OCI-LY7 (cell line): ENCODE measurements at regions not wholly inside any gene's neighbourhood (a gene's known extent, or its start where the extent isn't known, plus 50 kb on each side); places are given as distances from the start of the nearest gene placed in this dataset.

Experiments
- BruUV-seq: library from RNA; stranded (reverse); fragments of 400-500 nt; replicated peaks from 2 replicates; lab custom pipeline; 2021; lab: Mats Ljungman, UMichigan
- CTCF ChIA-PET: fragments of 300-600 bp; sonication (Branson Sonifier 250); formaldehyde crosslinking; loops from one replicate; lab custom pipeline; 2022; ENCODE audit warnings: antibody characterized with exemption; ENCODE audit not compliant: unreplicated experiment; lab: Charles Lee
- POLR2A ChIA-PET: fragments of 300-600 bp; sonication (Branson Sonifier 250); formaldehyde crosslinking; loops from one replicate; lab custom pipeline; 2022; ENCODE audit warnings: antibody characterized with exemption; lab: Charles Lee
- DNase-seq: peaks from one replicate; pipeline ENCODE4 v3.0.0-alpha.2; 2015; ENCODE audit warnings: low spot score
- H2AFZ ChIP-seq: fragments of 200-600 bp; sonication (generic), shearing (Covaris generic); 2 replicates; pipeline ENCODE4 v1.6.1; 2014; ENCODE audit warnings: mild to moderate bottlenecking, antibody characterized with exemption, low read length, moderate library complexity
- H3K27ac ChIP-seq: fragments of 200-600 bp; sonication (generic); 2 replicates; pipeline ENCODE4 v1.5.1; 2014; ENCODE audit warnings: mixed run types, low read depth, mild to moderate bottlenecking, moderate library complexity, low read length, inconsistent platforms; ENCODE audit not compliant: poor library complexity, severe bottlenecking
- H3K36me3 ChIP-seq: fragments of 200-600 bp; sonication (generic); 2 replicates; pipeline ENCODE4 v1.6.1; 2014; ENCODE audit warnings: mild to moderate bottlenecking, antibody characterized with exemption, low read length, moderate library complexity, mixed read lengths; ENCODE audit not compliant: insufficient read depth
- H3K4me1 ChIP-seq: fragments of 200-600 bp; sonication (generic); 2 replicates; pipeline ENCODE4 v1.5.1; 2014; ENCODE audit warnings: mild to moderate bottlenecking, low read length; ENCODE audit not compliant: insufficient read depth, poor library complexity, severe bottlenecking
- H3K4me2 ChIP-seq: fragments of 200-600 bp; sonication (generic); 2 replicates; pipeline ENCODE4 v1.6.1; 2014; ENCODE audit warnings: mild to moderate bottlenecking, low read length
- H3K4me3 ChIP-seq: fragments of 200-600 bp; sonication (generic); 2 replicates; pipeline ENCODE4 v1.5.1; 2014; ENCODE audit warnings: mild to moderate bottlenecking, low read depth, low read length; ENCODE audit not compliant: poor library complexity, severe bottlenecking
- H3K79me2 ChIP-seq: fragments of 200-600 bp; sonication (generic); 2 replicates; pipeline ENCODE4 v1.6.1; 2016; ENCODE audit warnings: low read depth, mild to moderate bottlenecking, low read length, moderate library complexity, mixed read lengths; ENCODE audit not compliant: insufficient read depth
- H3K9me2 ChIP-seq: fragments of 200-600 bp; sonication (generic); 2 replicates; pipeline ENCODE4 v1.6.1; 2016; ENCODE audit warnings: mild to moderate bottlenecking, low read length, mixed read lengths; ENCODE audit not compliant: insufficient read depth
- H3K9me3 ChIP-seq: fragments of 200-600 bp; sonication (generic); 2 replicates; pipeline ENCODE4 v1.6.1; 2014; ENCODE audit warnings: mild to moderate bottlenecking, mixed run types, low read length, mixed read lengths
- H4K20me1 ChIP-seq: fragments of 200-600 bp; sonication (generic); 2 replicates; pipeline ENCODE4 v1.6.1; 2014; ENCODE audit warnings: mild to moderate bottlenecking, antibody characterized with exemption, low read length, moderate library complexity, mixed read lengths; ENCODE audit not compliant: insufficient read depth
- EZH2phosphoT487 ChIP-seq: fragments of 200-600 bp; sonication (generic); IDR thresholded peaks from 2 replicates; pipeline ENCODE4 v1.6.1; 2018; ENCODE audit warnings: low read depth, borderline replicate concordance, mild to moderate bottlenecking, mixed run types, antibody characterized with exemption, low read length, moderate library complexity, mixed read lengths
- intact Hi-C: fragments of 100-400 bp; cut with micrococcal nuclease; formaldehyde crosslinking; loops from one replicate; pipeline ENCODE4 v1.10.0; 2022; ENCODE audit not compliant: unreplicated experiment
- TF ChIP-seq, protein P1 (sequence below): fragments of 200-600 bp; sonication (generic); conservative IDR thresholded peaks from 2 replicates; pipeline ENCODE4 v1.5.1; 2014; ENCODE audit warnings: mild to moderate bottlenecking, antibody characterized with exemption, low read length, moderate library complexity, mixed read lengths

DNA sequence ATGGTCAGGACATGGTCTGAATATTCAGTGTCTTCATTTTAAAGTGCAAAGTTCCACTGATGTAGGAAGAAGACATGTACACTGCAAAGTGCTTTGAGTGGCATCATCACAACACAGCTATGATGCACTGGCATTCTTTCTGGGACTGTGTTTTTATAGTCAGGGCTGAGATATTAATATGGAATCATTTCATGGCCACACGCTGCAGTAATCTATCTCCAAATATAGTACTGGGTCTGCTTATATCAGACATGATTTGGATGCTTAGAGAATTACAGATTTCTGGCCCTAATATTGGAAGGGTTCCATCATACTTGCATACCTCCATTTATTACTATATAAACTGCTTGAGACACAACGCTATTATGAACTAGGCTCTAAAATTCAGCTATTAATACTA, 1170.9 kb downstream of the NLGN4X start:
- intact Hi-C loops, result no loop called here
- no peak overlapping the region for H2AFZ ChIP-seq
- no peak overlapping the region for H3K27ac ChIP-seq
- DNase-seq, result no peak
- no peaks in the 10 kb centered on the region for H3K79me2 ChIP-seq
- H3K4me3 ChIP-seq, result no peak overlapping the region
- ChIA-PET CTCF (no interaction called here), POLR2A (no interaction called here)
- TF ChIP-seq, protein P1, sequence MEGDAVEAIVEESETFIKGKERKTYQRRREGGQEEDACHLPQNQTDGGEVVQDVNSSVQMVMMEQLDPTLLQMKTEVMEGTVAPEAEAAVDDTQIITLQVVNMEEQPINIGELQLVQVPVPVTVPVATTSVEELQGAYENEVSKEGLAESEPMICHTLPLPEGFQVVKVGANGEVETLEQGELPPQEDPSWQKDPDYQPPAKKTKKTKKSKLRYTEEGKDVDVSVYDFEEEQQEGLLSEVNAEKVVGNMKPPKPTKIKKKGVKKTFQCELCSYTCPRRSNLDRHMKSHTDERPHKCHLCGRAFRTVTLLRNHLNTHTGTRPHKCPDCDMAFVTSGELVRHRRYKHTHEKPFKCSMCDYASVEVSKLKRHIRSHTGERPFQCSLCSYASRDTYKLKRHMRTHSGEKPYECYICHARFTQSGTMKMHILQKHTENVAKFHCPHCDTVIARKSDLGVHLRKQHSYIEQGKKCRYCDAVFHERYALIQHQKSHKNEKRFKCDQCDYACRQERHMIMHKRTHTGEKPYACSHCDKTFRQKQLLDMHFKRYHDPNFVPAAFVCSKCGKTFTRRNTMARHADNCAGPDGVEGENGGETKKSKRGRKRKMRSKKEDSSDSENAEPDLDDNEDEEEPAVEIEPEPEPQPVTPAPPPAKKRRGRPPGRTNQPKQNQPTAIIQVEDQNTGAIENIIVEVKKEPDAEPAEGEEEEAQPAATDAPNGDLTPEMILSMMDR, result no peak
- no peak for TF ChIP-seq EZH2phosphoT487
- no peaks in the 10 kb centered on the region for H3K36me3 ChIP-seq
- H3K9me3 ChIP-seq, result no peaks in the 10 kb centered on the region
- H4K20me1 ChIP-seq, result no peaks in the 10 kb centered on the region
- no peaks in the 10 kb centered on the region for H3K4me1 ChIP-seq
- H3K9me2 ChIP-seq, result no peaks in the 10 kb centered on the region
- BruUV-seq, result no TSS peak
- H3K4me2 ChIP-seq, result no peak overlapping the region

GRCh38 chrX:5054852-5055251, 1173.8 kb downstream of the NLGN4X start:
- no peak overlapping the region for H3K4me3 ChIP-seq
- H3K79me2 ChIP-seq, result no peaks in the 10 kb centered on the region
- no peaks in the 10 kb centered on the region for H3K4me1 ChIP-seq
- intact Hi-C loops, result no loop called here
- DNase-seq, result no peak
- H3K9me2 ChIP-seq, result no peaks in the 10 kb centered on the region
- no peak overlapping the region for H3K27ac ChIP-seq
- TF ChIP-seq, protein P1, result no peak
- TF ChIP-seq EZH2phosphoT487, result no peak
- no peaks in the 10 kb centered on the region for H4K20me1 ChIP-seq
- H3K36me3 ChIP-seq, result no peaks in the 10 kb centered on the region
- no peaks in the 10 kb centered on the region for H3K9me3 ChIP-seq
- H2AFZ ChIP-seq, result no peak overlapping the region
- ChIA-PET POLR2A (no interaction called here), CTCF (no interaction called here)
- no peak overlapping the region for H3K4me2 ChIP-seq
- no TSS peak for BruUV-seq

DNA sequence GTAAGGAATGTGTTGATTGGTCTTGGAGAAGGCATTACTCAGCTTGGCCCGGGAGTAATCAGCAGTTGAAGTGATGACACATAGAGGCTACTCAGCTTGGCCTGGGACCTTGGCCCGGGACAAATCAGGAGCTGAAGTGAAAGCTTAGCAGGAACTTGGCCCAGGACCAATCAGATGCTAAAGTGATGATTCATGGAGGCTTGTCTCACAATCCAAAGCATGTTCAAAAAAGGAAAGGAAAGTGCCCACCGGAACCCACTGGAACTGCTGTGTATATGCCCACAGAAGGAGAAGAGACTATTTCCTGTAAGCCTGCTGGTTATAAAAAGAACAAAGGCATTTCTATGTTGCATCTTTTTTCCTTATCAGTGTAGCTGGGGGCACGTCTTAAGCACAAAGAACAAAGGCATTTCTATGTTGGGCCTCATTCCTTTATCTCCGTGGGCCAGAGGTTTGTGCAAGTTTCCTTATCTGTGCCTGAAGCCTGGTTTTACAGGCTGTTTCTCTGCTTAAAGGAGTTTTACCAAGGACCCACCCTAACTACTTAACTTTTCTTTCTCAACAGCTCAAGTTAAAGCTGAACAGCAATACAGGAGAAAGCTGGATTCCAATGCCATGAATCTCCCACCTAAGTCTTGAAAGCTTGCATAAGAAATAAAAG, 1176.7 kb downstream of the NLGN4X start:
- intact Hi-C loops, result no loop called here
- no peak overlapping the region for H2AFZ ChIP-seq
- H3K27ac ChIP-seq, result no peak overlapping the region
- no peak overlapping the region for H3K4me2 ChIP-seq
- no peaks in the 10 kb centered on the region for H3K9me3 ChIP-seq
- H3K9me2 ChIP-seq, result no peaks in the 10 kb centered on the region
- no TSS peak for BruUV-seq
- no peak overlapping the region for H3K4me3 ChIP-seq
- no peak for DNase-seq
- H3K4me1 ChIP-seq, result no peaks in the 10 kb centered on the region
- CTCF ChIA-PET, result no interaction called here
- no peaks in the 10 kb centered on the region for H3K79me2 ChIP-seq
- no peaks in the 10 kb centered on the region for H4K20me1 ChIP-seq
- H3K36me3 ChIP-seq, result no peaks in the 10 kb centered on the region
- POLR2A ChIA-PET, result interaction anchor here (0.5 kb wide), 1 partner anchor 14 kb away, joined by 4 read pairs; no protein-coding TSS in a partner anchor
- no peak for TF ChIP-seq EZH2phosphoT487
